ENCODE measurements at regions not wholly inside any gene's neighbourhood (a gene's known extent, or its start where the extent isn't known, plus 50 kb on each side); places are given as distances from the start of the nearest gene placed in this dataset.
"Not testable (repeated sequence)": the region's sequence is repeated elsewhere in the genome, so short reads cannot be mapped to it uniquely, and the experiment has no call there.

- H3K27ac Mint-ChIP-seq, result peak overlapping the region in 1 of 7 donors; percentile 44
- no peak overlapping the region for H3K4me3 ChIP-seq (ENCODE audit: low read length in 2 of 2)
- no peaks in the 10 kb centered on the region for H3K4me1 ChIP-seq (ENCODE audit: insufficient read depth, low read length)
- ChIA-PET CTCF (ENCODE audit: partially characterized antibody) (interaction anchor here (1.1 to 3.0 kb wide), 13 partner anchors 12 to 114 kb away, joined by 3 to 16 read pairs (median 4); no protein-coding TSS in a partner anchor), POLR2A (ENCODE audit: partially characterized antibody) (no interaction called here)
- peaks cover 7 to 20% of the 10 kb centered on the region in 2 donors for H3K36me3 Mint-ChIP-seq
- peak in 4 of 5 donors; percentile 9 to 26 (median 24) for DNase-seq
- no peaks in the 10 kb centered on the region for H3K9me3 ChIP-seq (ENCODE audit: control insufficient read depth in 1 of 2, low read length in 2 of 2)
- intact Hi-C loops (cut with micrococcal nuclease), result no loop called here
- no peak overlapping the region for H3K27ac ChIP-seq (ENCODE audit: low read depth, low read length)
- peaks cover 0 to 7% (median 4%) of the 10 kb centered on the region in 8 donors for H3K9me3 Mint-ChIP-seq
- peaks cover 6 to 12% (median 6%) of the 10 kb centered on the region in 4 donors for H3K4me1 Mint-ChIP-seq
- H3K36me3 ChIP-seq (ENCODE audit: insufficient read depth, low read length), result no peaks in the 10 kb centered on the region
- H3K27me3 Mint-ChIP-seq, result no peaks in the 10 kb centered on the region
- H3K27me3 ChIP-seq (ENCODE audit: insufficient read depth, low read length), result no peaks in the 10 kb centered on the region
- no peak overlapping the region for H3K4me3 Mint-ChIP-seq
Measured at GRCh38 chr7:136114966-136115762, 138.0 kb upstream of the MTPN start.

DNA sequence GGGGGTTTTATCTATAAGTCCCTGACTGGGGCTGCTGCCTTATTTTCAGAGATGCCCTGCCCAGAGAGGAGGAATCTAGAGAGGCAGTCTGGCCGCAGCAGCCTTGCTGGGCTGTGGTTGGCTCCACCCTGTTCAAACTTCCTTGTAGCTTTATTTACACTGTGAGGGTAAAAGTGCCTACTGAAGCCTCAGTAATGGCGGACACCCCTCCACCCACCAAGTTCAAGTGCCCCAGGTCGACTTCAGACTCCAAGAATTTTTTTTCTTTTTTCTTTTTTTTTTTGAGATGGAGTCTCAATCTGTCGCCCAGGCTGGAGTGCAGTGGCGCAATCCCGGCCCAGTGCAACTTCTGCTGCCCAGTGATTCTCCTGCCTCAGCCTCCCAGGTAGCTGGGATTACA lies 137.3 kb upstream of the MTPN start:
- H3K9me3 ChIP-seq (ENCODE audit: control insufficient read depth in 1 of 2, low read length in 2 of 2); H3K27ac ChIP-seq (ENCODE audit: low read depth, low read length); intact Hi-C loops (cut with micrococcal nuclease); DNase-seq; H3K4me1 ChIP-seq (ENCODE audit: insufficient read depth, low read length); H3K36me3 ChIP-seq (ENCODE audit: insufficient read depth, low read length); H3K27me3 Mint-ChIP-seq; POLR2A ChIA-PET (ENCODE audit: partially characterized antibody); H3K27me3 ChIP-seq (ENCODE audit: insufficient read depth, low read length); H3K27ac Mint-ChIP-seq; H3K4me3 ChIP-seq (ENCODE audit: low read length in 2 of 2); H3K4me3 Mint-ChIP-seq: not testable (repeated sequence)
- CTCF ChIA-PET (ENCODE audit: partially characterized antibody), result interaction anchor here (1.1 to 3.0 kb wide), 9 partner anchors 11 to 56 kb away, joined by 3 to 16 read pairs (median 8); no protein-coding TSS in a partner anchor
- H3K4me1 Mint-ChIP-seq, result peaks cover 6 to 12% (median 6%) of the 10 kb centered on the region in 4 donors
- H3K36me3 Mint-ChIP-seq, result peaks cover 5 to 21% of the 10 kb centered on the region in 2 donors
- peaks cover 0 to 12% (median 7%) of the 10 kb centered on the region in 8 donors for H3K9me3 Mint-ChIP-seq

GRCh38 chr7:136109037-136109436 lies 131.9 kb upstream of the MTPN start:
- H3K9me3 Mint-ChIP-seq, result peaks cover 0 to 41% (median 22%) of the 10 kb centered on the region in 8 donors
- H3K4me1 ChIP-seq (ENCODE audit: insufficient read depth, low read length); H3K27ac ChIP-seq (ENCODE audit: low read depth, low read length); intact Hi-C loops (cut with micrococcal nuclease); H3K27ac Mint-ChIP-seq; H3K4me1 Mint-ChIP-seq; POLR2A ChIA-PET (ENCODE audit: partially characterized antibody); H3K27me3 Mint-ChIP-seq; H3K4me3 ChIP-seq (ENCODE audit: low read length in 2 of 2); H3K4me3 Mint-ChIP-seq; DNase-seq; CTCF ChIA-PET (ENCODE audit: partially characterized antibody); H3K36me3 ChIP-seq (ENCODE audit: insufficient read depth, low read length); H3K27me3 ChIP-seq (ENCODE audit: insufficient read depth, low read length); H3K9me3 ChIP-seq (ENCODE audit: control insufficient read depth in 1 of 2, low read length in 2 of 2): not testable (repeated sequence)
- H3K36me3 Mint-ChIP-seq, result peaks cover 18 to 31% of the 10 kb centered on the region in 2 donors

GRCh38 chr7:136105191-136105590 lies 128.0 kb upstream of the MTPN start:
- Histone ChIP-seq H3K36me3 (ENCODE audit: insufficient read depth, low read length) (no peaks in the 10 kb centered on the region), H3K4me3 (ENCODE audit: low read length in 2 of 2) (no peak overlapping the region), H3K4me1 (ENCODE audit: insufficient read depth, low read length) (no peaks in the 10 kb centered on the region), H3K9me3 (ENCODE audit: control insufficient read depth in 1 of 2, low read length in 2 of 2) (no peaks in the 10 kb centered on the region), H3K27ac (ENCODE audit: low read depth, low read length) (no peak overlapping the region), H3K27me3 (ENCODE audit: insufficient read depth, low read length) (no peaks in the 10 kb centered on the region)
- DNase-seq, result no peak
- Mint-ChIP-seq H3K36me3 (peaks cover 17 to 33% of the 10 kb centered on the region in 2 donors), H3K4me1 (peaks cover 0 to 3% (median 0%) of the 10 kb centered on the region in 4 donors), H3K27ac (no peak overlapping the region), H3K9me3 (peaks cover 0 to 37% (median 19%) of the 10 kb centered on the region in 8 donors), H3K27me3 (no peaks in the 10 kb centered on the region), H3K4me3 (no peak overlapping the region)
- ChIA-PET POLR2A (ENCODE audit: partially characterized antibody) (no interaction called here), CTCF (ENCODE audit: partially characterized antibody) (no interaction called here)
- intact Hi-C loops (cut with micrococcal nuclease), result no loop called here

DNA sequence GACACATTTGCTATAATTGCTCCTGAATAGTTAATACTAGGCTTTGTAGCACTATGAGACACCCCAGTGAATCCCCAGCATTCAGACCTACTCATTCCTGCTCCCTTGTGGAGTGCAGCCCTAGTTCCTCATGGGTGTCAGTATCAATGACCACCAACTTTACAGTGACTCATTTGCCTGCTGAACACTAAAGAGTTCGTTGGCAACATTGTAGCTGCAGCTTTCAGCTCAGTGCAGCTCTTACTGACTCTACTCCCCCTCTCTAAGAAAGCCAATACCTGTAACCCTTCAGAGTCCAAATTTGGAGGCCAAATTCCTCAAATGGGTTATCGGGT lies 127.1 kb upstream of the MTPN start:
- H3K4me1 Mint-ChIP-seq, result peaks cover 0 to 1% (median 0%) of the 10 kb centered on the region in 4 donors
- no peak overlapping the region for H3K4me3 Mint-ChIP-seq
- no peaks in the 10 kb centered on the region for H3K9me3 ChIP-seq (ENCODE audit: control insufficient read depth in 1 of 2, low read length in 2 of 2)
- H3K4me3 ChIP-seq (ENCODE audit: low read length in 2 of 2), result no peak overlapping the region
- ChIA-PET POLR2A (ENCODE audit: partially characterized antibody) (no interaction called here), CTCF (ENCODE audit: partially characterized antibody) (interaction anchor here (3.4 kb wide), 1 partner anchor 11 kb away, joined by 11 read pairs; no protein-coding TSS in a partner anchor)
- H3K36me3 ChIP-seq (ENCODE audit: insufficient read depth, low read length), result no peaks in the 10 kb centered on the region
- H3K36me3 Mint-ChIP-seq, result peaks cover 17 to 37% of the 10 kb centered on the region in 2 donors
- DNase-seq, result no peak
- no peak overlapping the region for H3K27ac Mint-ChIP-seq
- no peak overlapping the region for H3K27ac ChIP-seq (ENCODE audit: low read depth, low read length)
- H3K9me3 Mint-ChIP-seq, result peaks cover 0 to 33% (median 15%) of the 10 kb centered on the region in 8 donors
- H3K27me3 ChIP-seq (ENCODE audit: insufficient read depth, low read length), result no peaks in the 10 kb centered on the region
- no peaks in the 10 kb centered on the region for H3K4me1 ChIP-seq (ENCODE audit: insufficient read depth, low read length)
- H3K27me3 Mint-ChIP-seq, result no peaks in the 10 kb centered on the region
- intact Hi-C loops (cut with micrococcal nuclease), result no loop called here

- POLR2A ChIA-PET (ENCODE audit: partially characterized antibody), result no interaction called here
- intact Hi-C loops (cut with micrococcal nuclease), result no loop called here
Measured at GRCh38 chr7:136103545-136104268, 126.5 kb upstream of the MTPN start.

GRCh38 chr7:136102881-136103280 lies 125.7 kb upstream of the MTPN start:
- Mint-ChIP-seq H3K4me1 (peaks cover 0 to 1% (median 0%) of the 10 kb centered on the region in 4 donors), H3K27me3 (no peaks in the 10 kb centered on the region), H3K4me3 (no peak overlapping the region), H3K27ac (no peak overlapping the region), H3K36me3 (peaks cover 9 to 33% of the 10 kb centered on the region in 2 donors), H3K9me3 (peaks cover 0 to 25% (median 7%) of the 10 kb centered on the region in 8 donors)
- no peaks in the 10 kb centered on the region for H3K4me1 ChIP-seq (ENCODE audit: insufficient read depth, low read length)
- no peaks in the 10 kb centered on the region for H3K36me3 ChIP-seq (ENCODE audit: insufficient read depth, low read length)
- ChIA-PET CTCF (ENCODE audit: partially characterized antibody) (interaction anchor here (3.4 kb wide), 1 partner anchor 12 kb away, joined by 11 read pairs; no protein-coding TSS in a partner anchor), POLR2A (ENCODE audit: partially characterized antibody) (no interaction called here)
- H3K27me3 ChIP-seq (ENCODE audit: insufficient read depth, low read length), result no peaks in the 10 kb centered on the region
- no peak overlapping the region for H3K27ac ChIP-seq (ENCODE audit: low read depth, low read length)
- H3K9me3 ChIP-seq (ENCODE audit: control insufficient read depth in 1 of 2, low read length in 2 of 2), result no peaks in the 10 kb centered on the region
- DNase-seq, result no peak
- intact Hi-C loops (cut with micrococcal nuclease), result no loop called here
- no peak overlapping the region for H3K4me3 ChIP-seq (ENCODE audit: low read length in 2 of 2)

More at GRCh38 chr7:136103545-136104268, 126.5 kb upstream of the MTPN start:
- Mint-ChIP-seq H3K4me3 (no peak overlapping the region), H3K27me3 (no peaks in the 10 kb centered on the region), H3K9me3 (peaks cover 0 to 33% (median 13%) of the 10 kb centered on the region in 8 donors), H3K36me3 (peaks cover 14 to 37% of the 10 kb centered on the region in 2 donors), H3K27ac (no peak overlapping the region), H3K4me1 (peaks cover 0 to 1% (median 0%) of the 10 kb centered on the region in 4 donors)
- CTCF ChIA-PET (ENCODE audit: partially characterized antibody), result interaction anchor here (3.4 kb wide), 1 partner anchor 11 kb away, joined by 11 read pairs; no protein-coding TSS in a partner anchor
- Histone ChIP-seq H3K36me3 (ENCODE audit: insufficient read depth, low read length) (no peaks in the 10 kb centered on the region), H3K27me3 (ENCODE audit: insufficient read depth, low read length) (no peaks in the 10 kb centered on the region), H3K4me3 (ENCODE audit: low read length in 2 of 2) (no peak overlapping the region), H3K4me1 (ENCODE audit: insufficient read depth, low read length) (no peaks in the 10 kb centered on the region), H3K9me3 (ENCODE audit: control insufficient read depth in 1 of 2, low read length in 2 of 2) (no peaks in the 10 kb centered on the region), H3K27ac (ENCODE audit: low read depth, low read length) (no peak overlapping the region)
- peak in 1 of 5 donors; percentile 26 for DNase-seq

Data from CD4-positive, alpha-beta memory T cell (primary cell).